Stimulated activated naive CD8-positive, alpha-beta T cell treated with anti-CD3 and anti-CD28 coated beads, Interleukin-15, Interleukin-2, amounts not matched to agents 100 U/mL and 50 U/mL, for 24 hours (primary cell): ENCODE measurements at regions not wholly inside any gene's neighbourhood (a gene's known extent, or its start where the extent isn't known, plus 50 kb on each side); places are given as distances from the start of the nearest gene placed in this dataset.

Experiments used
- ATAC-seq: fragments of 150-1000 bp; cut with Tn5 transposase; one replicate; pipeline ENCODE4 v1.10.0; 2021
- DNase-seq: peaks from one replicate; pipeline ENCODE4 v3.0.0; 2021

DNA sequence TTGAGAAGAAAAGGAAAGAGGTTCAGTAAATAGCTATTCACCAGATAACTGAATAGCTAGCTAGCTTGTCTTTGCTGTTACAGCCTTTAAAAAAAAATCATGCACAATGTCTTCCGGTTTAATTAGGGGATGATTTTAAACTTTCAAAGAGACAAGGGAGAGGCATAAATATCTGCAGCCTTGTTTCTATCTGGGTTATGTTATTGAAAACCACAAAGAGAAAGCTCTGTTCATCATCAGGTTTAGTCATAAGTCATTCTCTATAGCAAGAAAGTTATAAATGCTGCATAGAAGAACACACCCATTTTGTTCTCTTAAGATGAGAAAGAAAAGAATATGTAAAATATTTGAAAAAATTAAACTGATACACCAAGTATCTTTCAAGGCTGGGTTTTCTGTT lies 1046.9 kb downstream of the AACS start:
- ATAC-seq (no peak), DNase-seq (no peak)

DNA sequence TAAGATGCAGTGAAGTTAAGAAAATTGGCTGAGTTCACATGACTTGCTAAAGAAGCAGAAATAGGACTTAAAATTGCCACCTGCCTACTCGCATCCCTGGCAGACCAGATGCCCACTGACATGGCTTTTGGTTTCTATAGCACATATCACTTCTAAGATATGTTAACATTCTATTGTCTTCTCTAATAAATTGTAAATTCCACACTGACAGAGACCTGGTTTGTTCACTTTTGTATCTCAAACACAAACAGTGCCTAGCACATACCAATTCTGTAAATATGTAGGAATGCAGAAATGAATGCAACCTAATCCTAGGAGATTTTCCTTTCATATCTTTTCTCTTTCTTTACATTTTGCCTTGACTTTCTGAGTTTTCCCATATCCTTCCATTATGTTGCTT lies 1047.6 kb downstream of the AACS start:
- no peak for DNase-seq
- ATAC-seq, result no peak

DNA sequence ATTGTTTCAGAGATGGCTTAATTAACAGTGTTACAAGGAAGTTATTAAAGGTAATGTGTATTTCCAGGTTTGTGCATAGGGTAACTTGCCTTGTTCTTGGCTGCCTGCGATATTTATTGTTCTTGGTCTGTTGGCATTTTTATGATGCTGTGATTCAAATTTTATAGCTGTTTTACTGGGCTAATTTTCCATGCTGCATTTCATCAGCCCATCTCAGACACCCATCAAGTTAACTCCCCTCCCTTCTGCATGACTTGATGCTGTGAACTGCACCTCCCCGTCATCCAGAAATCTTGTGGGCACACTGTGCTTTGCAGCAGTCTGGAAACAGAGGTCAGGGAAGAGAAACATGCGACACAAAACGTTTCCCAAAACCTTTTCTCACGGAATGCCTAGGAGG lies 1049.2 kb downstream of the AACS start:
- DNase-seq, result no peak

DNA sequence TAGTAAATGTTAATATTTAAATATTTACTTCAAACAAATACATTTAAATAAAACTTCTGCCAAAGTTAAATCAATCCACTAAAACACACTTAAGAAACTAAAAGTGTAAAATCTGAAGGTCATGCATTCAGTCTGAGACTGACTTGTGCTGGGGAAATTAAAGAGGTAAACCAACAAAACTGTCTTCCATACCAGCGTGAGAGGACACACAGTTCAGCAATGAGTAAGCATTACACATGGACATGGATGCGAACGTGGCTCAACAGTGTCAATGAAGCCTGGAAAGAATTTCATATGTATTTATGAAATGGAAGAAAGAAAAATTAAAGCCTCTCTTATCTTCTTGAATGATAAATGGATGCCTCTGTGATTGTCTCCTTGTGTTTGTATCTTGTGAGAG lies 1052.3 kb downstream of the AACS start:
- DNase-seq (no peak), ATAC-seq (no peak)

More for the DNA sequence above, 1049.2 kb downstream of the AACS start:
- no peak for ATAC-seq

DNA sequence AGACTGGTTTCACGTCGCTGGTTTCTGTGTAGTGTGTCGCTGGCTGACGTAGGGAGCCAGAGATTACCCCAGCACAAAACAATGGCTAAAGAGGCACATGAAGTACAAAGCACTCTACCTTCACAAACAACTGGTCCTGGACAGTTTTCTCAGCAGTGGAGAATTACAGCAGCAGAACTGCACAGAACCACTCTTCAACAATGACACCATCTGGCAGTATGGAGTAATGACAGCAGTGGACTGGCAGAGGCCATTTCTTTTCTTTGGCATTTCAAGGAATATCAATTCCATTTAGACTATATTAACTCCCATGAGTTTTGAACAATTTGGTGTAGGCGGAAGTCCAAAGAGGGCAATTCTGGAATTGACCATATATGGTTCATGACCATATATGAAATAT lies 1074.1 kb downstream of the AACS start:
- DNase-seq (no peak), ATAC-seq (no peak)

DNA sequence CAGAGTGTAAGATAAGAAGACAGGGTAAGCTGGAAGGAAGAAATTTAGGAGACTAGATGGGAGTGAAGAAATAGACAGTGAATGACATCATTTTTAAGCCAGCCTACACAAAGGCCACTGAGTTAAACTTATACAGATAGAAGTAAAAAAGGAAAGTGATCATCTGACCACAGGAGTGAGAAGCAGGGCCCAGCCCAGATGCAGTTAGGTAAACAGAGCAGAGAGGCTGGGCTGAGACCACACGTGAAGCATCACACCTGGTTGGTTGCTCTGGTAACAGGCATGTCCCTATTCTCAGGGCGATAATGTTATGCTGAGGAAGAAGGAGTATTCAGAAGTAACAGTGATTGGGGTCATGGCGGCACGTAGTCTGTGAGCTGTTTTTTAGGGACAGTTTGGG lies 1079.4 kb downstream of the AACS start:
- ATAC-seq, result no peak
- DNase-seq, result no peak

DNA sequence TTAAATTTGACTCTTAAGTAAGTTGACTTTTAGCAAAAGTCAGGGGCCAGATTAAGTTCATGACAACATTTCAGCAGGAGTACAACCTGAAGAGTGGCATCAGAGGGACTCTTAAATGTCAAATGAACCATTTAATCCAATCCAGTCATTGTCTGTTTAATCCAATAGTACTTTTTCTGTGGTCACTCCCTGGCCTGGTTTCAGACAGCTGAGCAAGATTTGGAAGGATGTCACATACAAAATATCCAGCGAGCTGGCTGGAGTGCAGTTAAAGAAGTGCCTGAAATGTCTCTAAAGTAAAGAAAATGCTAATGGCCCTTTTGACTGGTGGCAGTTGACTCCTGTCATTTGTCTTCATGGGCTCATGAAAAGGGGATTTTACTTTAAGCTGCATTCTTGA lies 1082.1 kb downstream of the AACS start:
- ATAC-seq (no peak), DNase-seq (no peak)

DNA sequence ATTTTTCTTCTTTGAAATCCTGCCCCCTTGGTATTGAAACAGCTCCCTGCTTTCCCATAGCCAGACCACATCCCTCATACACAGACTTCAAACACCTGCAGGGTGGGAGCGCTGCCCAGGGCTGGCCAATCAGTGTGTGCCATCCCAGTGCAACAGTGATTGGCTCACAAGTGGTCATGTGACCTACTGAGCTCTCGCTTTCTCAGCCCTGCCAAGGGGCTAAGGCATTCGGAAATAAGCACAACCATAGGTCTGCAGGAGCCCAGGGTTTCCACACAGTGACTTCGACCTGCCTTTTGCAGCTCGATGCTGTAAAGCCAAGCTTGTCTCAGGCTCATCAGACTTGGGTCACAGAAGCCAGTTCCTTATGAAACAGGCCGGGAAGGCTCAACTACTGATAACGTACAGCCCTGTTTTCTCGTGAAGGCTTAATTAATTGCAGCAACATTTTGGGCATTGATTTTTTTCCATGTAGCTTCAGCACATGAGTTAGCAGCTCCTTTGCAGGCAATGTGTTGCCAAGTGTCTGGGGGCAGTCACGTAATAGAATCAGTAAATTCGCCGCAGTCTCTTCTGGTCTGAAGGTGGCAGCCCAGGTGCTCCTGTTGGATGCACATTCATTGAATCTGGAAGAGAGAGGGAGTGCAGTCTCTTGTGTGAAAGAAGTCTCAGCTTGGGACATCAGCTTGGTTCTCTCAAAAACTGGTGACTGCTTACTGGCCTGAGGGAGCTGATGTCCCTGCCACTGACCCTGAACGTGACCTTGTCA lies 1091.8 kb downstream of the AACS start:
- ATAC-seq, result no peak
- DNase-seq, result no peak

DNA sequence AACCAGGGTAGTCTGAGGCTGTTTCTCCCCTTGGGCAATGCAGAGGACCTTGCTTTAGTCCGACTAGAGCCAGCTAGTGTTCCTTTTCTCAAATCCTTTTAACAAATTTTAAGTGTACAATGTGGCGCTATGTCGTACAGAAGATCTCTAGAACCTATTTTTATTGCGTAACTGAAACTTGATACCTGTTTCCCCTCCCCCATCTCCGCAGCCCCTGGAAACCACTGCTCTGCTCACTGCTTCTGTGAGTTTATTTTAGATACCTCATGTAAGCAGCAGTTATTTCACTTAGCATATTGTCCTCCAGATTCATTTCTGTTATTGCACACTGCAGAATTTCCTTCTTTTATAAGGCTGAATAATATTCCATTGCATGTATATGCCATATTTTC lies 1092.3 kb downstream of the AACS start:
- ATAC-seq, result no peak
- DNase-seq, result no peak

DNA sequence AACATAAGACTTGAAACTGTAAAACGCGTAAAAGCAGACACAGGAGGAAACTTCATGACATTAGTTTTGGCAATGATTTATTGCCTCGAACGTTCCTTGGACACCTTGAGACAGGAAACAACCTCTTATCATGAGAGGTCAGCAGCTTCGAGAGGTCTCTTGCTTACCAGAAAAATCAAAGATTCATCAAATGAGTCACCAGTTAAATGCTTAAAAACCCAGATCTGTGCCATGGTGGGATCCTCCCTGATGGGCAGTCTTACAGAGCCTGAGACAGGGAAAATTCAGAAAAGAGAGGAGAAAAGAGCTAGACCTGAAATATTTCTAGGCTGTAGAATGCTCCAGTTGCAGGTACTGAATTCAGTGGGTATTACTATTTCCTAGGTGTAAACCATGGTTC lies 1093.9 kb downstream of the AACS start:
- no peak for ATAC-seq
- no peak for DNase-seq

DNA sequence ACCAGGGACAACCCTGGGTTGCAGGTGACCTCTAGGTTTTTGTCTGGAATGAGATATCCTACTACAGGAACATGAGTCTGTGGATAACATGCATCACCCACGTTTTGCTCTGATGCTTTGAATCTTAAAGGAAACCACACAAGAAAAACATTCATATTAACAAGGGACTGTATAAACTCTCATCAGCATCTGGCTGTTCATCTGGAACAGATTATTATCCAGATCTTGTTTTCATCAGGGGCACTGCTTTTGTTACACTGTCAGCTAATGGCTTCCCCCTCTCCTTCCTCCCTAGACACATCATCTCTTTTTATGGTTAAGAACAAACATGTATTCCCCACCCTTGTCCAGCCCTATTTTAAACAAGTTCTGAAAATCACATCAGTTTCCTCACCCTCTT lies 1095.7 kb downstream of the AACS start:
- ATAC-seq (no peak), DNase-seq (no peak)

DNA sequence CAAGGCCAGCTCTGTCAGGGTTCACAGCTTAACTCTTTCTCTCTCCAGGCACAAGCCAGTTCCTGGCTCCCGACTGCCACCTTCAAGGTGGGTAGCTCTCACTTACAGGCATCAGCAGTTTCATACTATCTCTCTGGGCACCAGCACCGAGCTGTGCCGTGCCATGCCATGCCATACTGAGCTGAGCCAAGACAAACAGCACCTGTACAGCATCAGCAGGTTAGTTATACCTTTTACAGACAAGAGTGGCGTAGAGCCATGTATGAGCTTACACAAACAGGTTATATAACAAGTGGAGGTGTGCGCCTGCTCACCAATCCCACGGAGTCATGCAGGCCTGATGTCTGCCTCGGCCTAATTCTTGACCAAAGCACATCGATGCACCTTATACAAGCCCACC lies 1098.7 kb downstream of the AACS start:
- no peak for ATAC-seq
- no peak for DNase-seq

DNA sequence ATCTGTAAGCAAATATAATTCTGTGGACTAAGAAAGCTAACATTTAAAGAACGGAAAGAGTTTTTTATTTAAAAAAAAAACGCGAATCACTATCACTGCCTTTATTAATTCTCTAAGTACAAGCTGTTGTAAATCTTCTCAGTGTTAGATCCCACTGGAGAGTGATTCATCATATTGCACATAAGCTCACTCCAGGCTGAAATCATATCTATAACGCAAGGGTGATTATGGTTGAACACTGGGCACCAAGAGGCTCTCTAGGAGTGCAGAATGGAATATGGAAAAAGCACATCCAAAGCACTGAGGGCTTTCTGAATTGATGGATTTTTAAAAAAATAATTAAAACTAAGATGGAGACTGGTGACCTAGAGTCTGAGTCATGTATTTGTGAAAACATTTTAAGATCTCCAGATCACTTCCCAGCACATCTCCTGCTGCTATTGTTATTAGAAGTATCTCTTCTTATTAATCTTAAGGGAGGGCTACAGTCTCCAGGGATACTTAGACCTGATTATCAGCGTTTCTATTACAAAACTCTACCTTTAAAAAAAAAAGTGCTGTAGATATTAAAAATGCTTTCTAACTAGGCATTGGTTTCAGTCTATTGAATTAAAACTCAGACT lies 1106.8 kb downstream of the AACS start:
- DNase-seq, result no peak
- ATAC-seq, result no peak

DNA sequence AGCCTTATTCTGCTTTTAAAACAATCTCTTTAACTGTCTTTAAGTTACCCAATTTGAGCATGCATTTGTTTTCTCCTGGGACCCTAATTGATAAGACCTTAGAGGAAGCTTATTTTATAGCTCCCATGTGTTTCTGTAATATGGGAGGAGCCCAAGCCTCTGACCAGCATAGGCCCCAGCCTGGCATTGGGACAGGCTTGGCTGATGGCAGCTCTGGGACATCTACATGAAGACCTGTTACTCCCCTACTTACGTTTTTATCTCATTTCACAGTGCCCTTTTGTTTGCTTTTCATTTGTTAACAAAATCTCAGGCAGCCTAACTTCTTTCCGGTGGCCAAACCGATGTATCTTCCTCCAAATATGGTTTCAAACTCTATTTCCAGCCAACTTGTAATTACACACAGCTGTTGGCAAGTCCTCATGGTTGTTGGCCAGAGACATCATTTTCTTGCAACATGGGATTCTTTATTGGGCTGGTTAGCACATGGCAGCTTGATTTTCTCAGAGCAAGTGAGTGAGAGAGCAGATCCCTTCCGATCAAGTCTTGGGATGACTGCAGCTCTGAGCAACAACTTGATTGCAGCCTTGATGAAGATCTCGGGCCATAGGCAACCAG lies 1117.5 kb downstream of the AACS start:
- ATAC-seq, result no peak
- no peak for DNase-seq

DNA sequence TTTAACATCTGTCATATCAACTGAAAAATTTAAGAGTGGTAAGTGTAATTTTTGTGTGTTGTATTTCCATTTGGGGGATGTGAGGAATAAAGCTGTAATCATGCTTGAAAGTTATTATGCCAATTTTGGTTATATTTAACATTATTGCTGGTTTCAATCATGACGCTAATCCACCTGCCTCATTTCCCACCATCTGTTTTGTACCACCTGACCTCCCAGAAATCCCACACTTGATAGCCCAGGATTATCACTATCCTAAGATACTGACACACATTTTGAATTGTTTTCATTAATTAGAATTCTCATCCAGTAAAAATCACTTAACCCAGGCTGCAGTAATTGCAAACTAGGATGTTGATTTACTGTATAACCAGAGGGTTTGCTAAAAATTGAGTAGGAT lies 1119.8 kb downstream of the AACS start:
- DNase-seq (no peak), ATAC-seq (no peak)

DNA sequence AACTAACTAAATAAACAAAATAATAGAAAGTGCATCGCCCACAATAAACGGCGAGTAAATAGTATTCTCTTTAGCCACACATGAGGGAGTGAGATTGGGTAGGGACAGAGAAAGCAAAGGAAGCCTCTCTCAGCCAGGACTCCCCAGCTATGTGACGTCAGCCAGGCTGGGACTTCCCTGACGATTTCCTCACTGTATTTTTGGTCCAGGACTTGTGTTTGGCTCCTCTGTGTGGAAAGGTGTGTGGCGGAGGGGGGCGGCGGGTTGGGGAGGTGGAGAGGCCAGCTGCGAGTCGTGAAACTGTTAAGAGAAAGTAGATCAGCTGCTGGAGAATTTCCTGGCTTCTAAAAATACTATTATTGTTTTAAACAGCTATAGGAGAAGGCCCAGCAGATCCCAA lies 1124.6 kb downstream of the AACS start:
- ATAC-seq (no peak), DNase-seq (no peak)

DNA sequence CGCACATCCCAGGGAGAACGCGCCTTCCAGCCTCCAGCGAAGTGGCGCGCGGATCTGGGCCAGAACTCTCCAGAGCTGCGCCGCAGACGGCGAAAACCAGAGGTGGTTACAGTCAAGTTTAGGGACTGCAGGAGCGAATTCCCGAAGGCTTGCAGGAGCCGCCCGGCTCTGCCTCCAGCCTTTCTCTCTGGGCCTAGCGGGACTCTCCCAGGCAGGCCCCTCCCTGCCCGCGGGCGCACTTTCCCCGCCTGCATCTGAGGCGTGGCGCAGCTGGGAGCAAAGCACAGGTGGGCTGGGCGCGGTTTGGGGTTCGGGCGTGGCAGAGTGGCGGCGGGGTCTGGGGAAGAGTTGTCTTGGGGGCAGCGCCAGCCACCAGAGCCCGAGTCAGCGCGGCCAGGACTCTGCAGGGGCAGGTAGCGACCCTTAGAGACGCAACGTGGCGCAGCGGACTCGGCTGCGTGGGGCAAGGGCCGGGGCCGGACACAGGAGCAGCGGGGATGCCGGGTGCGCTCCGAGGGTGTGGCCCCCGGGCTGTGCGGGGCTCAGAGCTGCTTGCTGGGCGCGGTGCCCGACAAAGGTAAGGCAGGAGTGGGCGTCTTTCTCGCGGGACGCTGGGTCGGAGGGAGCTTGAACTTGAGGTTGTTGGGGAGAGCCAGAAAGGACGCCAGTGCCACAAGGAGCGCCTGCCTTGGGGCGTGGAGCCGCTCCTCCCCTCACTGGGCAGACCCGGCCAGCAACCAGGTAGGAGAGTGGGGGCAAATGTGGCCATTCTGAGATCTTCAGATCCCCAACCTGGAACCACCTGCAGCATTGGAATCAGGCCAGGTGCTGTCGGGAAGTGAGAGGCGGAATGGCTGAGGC lies 1126.0 kb downstream of the AACS start:
- ATAC-seq (no peak), DNase-seq (no peak)

DNA sequence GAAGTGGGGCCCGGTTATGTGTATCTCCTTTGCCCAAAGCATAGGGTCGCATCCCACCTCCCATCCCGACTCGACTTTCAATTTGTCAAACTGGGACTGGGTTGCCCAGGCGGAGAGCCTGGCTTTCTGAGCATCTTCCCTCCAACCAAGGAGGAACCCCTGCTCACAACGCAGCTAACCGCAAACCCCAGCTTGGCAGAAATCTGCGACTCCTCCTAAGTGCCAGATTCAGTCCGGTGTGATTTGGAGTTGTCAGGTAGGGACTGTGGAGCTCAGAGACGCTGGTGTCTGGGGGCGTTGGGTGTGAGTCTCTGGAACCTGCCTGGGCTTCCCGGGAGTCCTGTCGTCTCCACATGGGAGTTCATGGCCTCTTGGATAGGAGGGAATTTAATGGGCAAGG lies 1126.7 kb downstream of the AACS start:
- DNase-seq, result no peak
- ATAC-seq, result no peak

DNA sequence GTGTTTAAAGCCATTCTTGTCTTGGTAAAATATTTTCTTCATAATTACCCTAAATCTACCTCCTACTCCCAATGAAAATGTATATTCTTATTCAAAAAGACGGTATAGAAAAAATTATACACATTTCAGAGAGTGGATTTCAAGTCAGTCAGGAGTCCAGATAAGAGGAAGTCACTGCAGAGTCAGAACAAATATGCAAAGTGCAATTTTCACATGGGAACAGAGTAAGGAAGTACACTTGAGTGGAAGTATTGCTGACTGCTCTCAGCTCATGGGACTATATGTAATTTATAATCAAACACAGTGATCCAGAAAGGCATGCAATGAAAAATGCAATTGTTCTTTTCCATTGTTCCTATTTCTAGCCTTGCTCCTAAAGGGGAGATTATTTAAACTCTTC lies 1128.0 kb downstream of the AACS start:
- DNase-seq, result no peak
- no peak for ATAC-seq

DNA sequence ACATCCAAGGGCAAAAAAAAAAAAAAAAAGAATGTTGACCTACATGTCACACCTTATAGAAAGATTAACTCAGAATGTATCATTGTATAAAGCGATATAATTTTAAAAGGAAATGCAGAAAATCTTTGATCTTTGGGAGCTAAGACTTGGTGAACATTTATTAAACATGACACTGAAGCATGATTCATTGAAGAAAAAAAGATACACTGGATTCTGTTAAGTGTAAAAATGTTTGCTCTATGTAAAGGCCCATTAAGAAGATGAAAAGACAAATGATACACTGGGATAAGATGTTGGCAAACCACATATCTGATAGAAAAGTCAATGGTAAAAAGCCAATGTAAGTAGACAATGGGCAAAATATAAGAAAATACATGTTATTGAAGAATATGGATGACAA lies 1131.0 kb downstream of the AACS start:
- ATAC-seq (no peak), DNase-seq (no peak)

DNA sequence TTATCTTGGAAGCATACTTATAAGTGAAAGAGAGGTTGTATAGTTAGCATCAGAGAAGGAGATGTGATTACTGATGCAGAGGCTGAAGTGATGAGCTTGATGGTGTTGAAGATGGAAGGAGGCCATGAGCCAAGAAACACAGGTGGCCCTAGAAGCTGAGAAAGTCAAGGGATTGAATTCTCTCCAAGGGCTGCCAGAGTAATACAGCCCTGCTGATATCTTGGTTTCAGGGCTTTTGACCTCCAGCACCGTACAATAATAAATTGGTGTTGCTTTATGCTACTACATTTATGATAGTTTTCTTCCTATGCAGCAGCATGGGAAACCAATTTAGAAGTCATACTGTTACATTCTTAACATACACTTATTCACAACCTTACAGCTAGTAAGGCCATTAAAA lies 1133.3 kb downstream of the AACS start:
- DNase-seq, result no peak

DNA sequence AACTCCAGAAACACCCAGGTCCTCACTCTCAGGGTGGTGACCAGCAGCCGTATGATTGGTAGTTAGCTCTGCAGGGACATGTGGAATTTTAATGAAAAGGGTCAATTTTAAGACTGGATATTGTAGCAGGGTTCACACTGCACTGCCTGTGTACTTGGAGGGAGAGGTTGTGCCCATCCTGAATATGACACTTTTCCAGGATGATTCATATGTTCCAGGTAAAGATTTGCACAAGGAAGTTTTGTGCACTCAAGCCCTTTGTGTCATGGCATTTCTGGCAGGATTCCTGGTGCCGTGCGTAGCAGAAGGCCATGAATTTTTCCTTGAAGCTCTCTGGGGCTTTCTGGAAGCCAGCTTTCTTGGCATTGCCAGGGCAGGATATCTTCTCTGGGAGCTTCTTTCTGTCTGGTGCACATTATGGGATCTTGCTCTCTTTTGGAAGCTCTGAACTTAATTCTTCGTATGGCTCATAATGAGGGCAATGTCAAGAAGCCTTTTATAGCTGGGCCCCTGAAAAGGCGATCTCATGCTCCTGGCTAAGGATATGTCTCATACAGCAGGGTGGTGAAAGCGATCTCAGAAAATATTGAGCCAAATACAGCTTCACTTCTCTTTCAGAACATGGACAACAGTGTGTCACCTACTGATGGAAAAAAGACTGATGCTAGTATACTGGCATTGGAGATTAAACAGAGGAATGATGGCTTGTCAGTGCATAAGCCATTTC lies 1133.9 kb downstream of the AACS start:
- DNase-seq, result no peak
- no peak for ATAC-seq

More for the DNA sequence above, 1133.3 kb downstream of the AACS start:
- ATAC-seq, result no peak
